HG02938 (cell line): ENCODE measurements at regions not wholly inside any gene's neighbourhood (a gene's known extent, or its start where the extent isn't known, plus 50 kb on each side); places are given as distances from the start of the nearest gene placed in this dataset.
"Not testable (repeated sequence)": the region's sequence is repeated elsewhere in the genome, so short reads cannot be mapped to it uniquely, and the experiment has no call there.

ENCODE experiments used
- ATAC-seq: cut with Tn5 transposase; IDR thresholded peaks from one replicate; pipeline ENCODE4 v1.9.1; 2021; ENCODE audit warnings: mild to moderate bottlenecking, moderate library complexity; ENCODE audit not compliant: unreplicated experiment

GRCh38 chr15:47885920-47886319 is 168.6 kb downstream of the SEMA6D start:
- ATAC-seq, result no peak

DNA sequence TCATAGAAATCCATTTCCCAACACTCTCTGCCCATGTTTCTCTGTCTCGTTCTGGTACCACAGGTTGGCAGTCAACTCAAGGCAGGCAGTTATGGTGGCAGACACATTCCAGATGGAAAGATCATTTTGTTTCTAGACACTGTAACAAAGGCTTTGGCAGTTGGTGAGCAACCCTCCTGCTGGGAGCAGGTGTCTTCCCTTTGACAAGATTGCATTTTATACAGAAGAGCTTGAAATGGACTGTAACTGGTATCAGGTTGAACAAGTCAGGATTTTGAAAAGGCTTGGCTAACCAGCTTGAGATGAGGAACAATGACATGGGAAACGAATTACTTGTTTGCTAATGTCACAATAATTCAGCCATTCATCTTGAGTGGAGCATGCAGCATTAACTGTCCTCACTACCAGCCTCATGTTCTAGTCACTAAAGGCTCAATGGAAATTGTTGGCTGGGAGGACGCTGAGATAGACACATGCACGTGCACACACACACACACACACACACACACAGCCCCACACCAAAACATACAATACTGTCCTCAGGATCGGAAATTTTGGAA is 170.0 kb downstream of the SEMA6D start:
- ATAC-seq, result no peak

DNA sequence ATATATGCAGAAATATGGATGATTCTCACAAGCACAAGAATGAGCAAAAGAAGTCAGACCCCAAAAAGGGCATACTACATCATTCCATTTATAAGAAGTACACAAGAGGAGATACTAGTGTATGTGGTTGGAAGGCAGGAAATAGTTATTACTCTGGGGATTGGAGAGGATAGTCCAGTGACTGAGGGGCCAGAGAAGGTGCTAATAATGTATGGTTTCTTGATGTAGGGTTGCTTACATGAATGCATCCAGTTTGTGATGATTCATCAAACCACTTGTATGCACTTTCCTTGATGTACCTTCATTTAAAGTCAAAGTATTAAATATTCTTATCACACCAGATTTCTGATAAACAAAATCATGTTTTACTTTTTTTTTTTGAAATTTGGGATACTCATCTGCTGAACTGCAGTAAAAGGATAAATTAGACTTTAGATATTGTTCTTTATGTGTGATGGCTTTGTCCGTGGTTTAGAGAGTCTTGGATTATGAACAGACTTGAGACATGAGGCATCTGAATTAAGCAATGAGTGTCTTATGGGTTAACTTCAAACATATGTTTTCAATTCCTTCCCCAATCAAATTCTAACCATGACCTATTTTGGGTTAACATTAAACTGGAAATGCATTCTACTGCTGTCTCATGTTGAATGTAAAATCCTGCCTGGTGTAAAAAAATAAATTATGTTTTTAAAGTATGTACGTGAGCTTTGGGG is 171.2 kb downstream of the SEMA6D start:
- ATAC-seq, result no peak

- ATAC-seq, result no peak
Observed at GRCh38 chr15:47890397-47891150, 173.3 kb downstream of the SEMA6D start.

DNA sequence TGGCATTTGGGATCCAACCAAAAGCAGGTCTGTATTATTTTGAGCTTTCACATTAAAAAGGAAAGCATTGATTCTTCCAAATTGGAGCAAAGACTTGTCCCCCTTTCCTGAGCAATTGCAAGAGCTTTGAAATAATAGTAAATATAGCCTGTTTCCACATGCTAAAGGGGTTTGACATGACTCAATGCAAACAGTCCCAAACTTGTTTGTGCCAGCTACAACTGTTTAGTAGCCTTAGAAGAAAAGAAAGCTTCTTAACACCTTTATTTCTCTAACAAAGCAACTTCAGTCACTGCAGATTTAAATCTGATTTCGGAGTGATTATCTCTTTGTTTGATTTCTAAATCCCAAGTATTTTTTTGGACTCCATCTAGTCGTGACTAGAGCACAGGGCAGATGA is 180.2 kb downstream of the SEMA6D start:
- no peak for ATAC-seq

- no peak for ATAC-seq
Observed at GRCh38 chr15:47900751-47901150, 183.4 kb downstream of the SEMA6D start.

DNA sequence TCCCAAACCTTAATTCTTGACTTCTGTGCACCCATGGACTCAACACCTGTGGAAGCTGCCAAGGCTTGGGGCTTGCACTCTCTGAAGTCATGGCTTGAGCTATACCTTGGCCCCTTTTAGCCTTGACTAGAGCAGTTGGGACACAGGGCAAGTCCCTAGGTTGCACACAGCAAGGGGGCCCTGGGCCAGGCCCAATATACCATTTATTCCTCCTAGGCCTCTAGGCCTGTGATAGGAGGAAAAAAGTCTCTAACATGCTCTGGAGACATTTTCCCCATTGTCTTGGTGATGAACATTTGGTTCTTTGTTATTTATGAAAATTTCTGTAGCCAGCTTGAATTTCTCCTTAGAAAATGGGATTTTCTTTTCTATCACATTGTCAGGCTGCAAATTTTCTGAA is 186.1 kb downstream of the SEMA6D start:
- ATAC-seq, result no peak

DNA sequence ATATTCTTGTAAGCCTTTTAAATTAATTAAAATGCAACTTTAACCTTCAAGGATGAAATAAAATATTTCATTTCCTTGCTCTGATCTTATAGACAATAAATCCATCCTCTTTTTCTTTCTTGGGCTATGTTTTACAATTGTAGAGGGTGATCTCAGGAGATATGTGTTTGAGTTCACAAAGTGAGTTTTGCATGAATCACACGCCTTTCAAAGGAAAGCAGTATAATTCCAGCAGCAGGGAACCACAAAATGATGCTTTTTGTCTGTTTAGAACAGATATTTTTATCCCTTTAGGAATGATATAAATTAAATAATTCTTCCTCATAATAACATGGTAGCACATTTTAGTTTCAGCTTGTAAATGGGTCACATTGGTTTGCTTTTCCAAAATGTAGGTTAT is 191.2 kb downstream of the SEMA6D start:
- ATAC-seq, result no peak

- ATAC-seq, result no peak
Observed at GRCh38 chr15:47908950-47909670, 191.8 kb downstream of the SEMA6D start.

DNA sequence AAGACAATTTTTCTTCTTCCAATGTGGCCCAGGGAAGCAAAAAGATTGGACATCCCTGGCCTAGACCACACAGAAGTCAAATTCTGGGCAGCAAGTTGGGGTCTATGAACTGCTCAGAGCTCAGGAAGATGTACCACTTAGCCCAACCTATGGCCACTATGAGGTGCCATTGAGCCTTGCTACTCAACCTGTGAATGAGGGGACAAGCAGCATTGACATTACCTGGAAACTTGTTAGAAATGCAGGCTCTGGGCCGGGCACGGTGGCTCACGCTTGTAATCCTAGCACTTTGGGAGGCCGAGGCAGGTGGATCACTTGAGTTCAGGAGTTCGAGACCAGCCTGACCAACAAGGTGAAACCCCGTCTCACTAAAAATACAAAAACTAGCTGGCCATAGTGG is 195.6 kb downstream of the SEMA6D start:
- not testable (repeated sequence) for ATAC-seq

GRCh38 chr15:47917881-47918280 is 200.6 kb downstream of the SEMA6D start:
- no peak for ATAC-seq

GRCh38 chr15:47918877-47919276 is 201.6 kb downstream of the SEMA6D start:
- ATAC-seq, result no peak

DNA sequence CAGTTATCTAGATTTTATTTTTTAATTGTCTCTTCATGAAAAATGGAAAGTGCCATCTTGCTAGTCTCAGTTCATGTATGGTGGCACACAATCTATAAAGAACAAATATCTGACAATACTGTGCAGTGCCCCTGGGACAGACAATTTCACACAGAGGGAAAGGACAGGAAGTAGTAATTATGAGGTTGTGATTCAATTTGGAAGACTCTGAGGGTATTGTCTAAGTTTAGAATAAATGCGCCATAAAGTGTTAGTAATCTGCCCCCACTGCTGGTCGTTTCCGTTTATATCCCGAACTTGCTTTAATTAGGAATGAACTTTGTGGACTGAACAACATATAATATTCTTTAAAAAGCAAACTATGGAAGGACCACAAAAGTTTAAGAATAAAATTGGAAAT is 196.4 kb upstream of the SLC24A5 start:
- no peak for ATAC-seq

- no peak for ATAC-seq
Observed at GRCh38 chr15:47929138-47929803, 191.5 kb upstream of the SLC24A5 start.

- no peak for ATAC-seq
Observed at GRCh38 chr15:47932261-47932660, 188.5 kb upstream of the SLC24A5 start.

DNA sequence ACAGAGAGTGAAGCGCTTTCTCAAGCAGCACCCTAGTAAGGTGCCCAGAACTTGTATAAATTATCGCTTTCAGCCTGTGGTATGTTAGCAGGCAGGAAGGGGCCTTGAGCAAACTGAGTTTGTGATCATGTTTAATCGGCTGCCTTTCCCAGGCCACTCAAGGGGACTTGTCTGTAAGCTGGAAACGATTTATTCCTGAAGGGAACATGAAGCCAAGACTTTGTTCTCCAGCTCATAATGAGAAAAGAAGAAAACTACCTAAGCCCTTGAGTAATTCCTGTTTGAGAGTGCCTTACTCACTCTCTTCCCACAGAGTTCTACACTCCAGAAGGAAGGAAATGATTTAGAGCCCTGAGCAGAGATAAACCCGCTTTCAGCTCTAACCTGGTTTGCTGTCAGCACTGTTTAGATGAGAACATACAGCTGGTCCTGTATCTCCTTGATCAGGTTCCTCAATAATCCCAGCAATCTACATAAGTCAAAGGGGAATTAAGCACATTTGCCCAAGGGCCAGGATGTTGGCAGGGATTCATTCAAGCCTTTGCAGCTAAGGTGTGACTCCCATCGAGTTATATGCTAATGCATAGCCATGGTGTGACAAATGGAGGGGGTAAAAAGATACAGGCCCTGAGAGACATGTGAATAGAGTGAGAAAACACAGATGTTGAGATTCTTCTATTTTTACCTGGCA is 187.7 kb upstream of the SLC24A5 start:
- ATAC-seq, result no peak

GRCh38 chr15:47933865-47934264 is 186.9 kb upstream of the SLC24A5 start:
- no peak for ATAC-seq

DNA sequence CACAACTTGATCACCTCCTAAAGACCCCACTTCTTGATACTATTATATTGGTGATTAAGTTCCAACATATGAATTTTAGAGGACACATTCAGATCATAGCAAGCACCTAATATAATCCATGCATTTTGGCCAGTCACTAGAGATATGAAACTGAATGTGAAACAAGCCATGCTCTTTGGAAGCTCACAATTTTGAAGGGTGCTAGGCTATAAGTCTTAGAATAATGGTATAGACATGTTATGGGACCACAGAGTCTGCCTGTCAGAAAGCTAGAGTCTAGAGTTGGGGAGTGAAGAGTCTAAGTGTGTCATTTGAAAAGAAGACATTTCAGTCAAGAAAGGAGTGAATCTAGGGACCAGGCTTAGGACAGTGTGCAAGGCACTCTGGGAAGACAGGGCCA is 186.4 kb upstream of the SLC24A5 start:
- no peak for ATAC-seq

- ATAC-seq, result no peak
Observed at GRCh38 chr15:47937834-47938233, 183.0 kb upstream of the SLC24A5 start.

- no peak for ATAC-seq
Observed at GRCh38 chr15:47944637-47945288, 176.0 kb upstream of the SLC24A5 start.
